ENCODE measurements at regions not wholly inside any gene's neighbourhood (a gene's known extent, or its start where the extent isn't known, plus 50 kb on each side); places are given as distances from the start of the nearest gene placed in this dataset.
"Not testable (repeated sequence)": the region's sequence is repeated elsewhere in the genome, so short reads cannot be mapped to it uniquely, and the experiment has no call there.

DNA sequence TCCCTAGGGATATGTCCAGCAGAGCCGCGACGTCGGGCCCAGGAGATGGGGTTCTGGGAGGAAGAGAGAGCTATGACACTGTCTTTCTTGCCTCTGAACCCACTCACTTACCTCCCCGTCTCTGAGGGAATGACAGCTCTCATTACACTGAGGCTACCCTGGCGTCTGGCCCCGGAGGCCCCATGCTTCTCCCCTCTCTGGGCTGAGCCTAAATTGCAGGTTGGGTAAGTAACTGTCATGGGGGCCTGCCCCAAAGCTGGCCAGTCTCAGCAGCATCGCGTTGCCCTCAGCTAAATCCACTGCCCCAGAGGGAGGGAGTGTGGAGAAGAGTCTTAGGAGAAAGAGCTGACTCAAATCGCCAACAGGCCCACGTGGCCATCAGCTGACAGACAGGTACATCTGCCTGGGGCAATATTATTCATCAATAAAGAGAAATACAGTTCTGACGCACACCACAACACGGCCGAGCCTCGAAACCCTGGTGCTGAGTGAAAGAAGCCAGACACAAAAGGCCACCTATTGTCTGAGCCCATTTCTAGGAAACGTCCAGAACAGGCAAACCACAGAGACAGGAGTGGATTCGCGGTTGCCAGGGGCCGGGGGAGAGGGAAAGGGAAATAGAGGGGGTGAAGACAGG lies 156.4 kb downstream of the C16orf95 start:
- no peak for DNase-seq (ENCODE audit: extremely low read depth in 1 of 2, low read depth in 1 of 2)

DNA sequence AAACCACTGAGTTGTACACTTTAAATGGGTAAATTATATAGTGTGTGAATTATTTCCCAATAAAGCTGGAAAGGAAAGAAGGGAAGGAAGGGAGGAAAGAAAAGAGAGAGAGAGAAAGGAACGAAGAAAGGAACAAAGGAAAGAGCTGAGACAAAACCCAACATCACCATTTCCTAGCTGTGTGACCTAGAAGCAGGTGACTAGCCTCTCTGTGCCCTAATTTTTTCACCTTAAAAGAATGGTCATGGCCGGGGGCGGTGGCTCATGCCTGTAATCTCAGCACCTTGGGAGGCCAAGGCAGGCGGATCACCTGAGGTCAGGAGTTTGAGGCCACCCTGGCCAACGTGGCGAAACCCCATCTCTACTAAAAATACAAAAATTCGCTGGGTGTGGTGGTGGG lies 155.8 kb downstream of the C16orf95 start:
- DNase-seq (ENCODE audit: extremely low read depth in 1 of 2, low read depth in 1 of 2), result not testable (repeated sequence)

GRCh38 chr16:87161822-87162676 lies 155.1 kb downstream of the C16orf95 start:
- no peak for DNase-seq (ENCODE audit: extremely low read depth in 1 of 2, low read depth in 1 of 2)

DNA sequence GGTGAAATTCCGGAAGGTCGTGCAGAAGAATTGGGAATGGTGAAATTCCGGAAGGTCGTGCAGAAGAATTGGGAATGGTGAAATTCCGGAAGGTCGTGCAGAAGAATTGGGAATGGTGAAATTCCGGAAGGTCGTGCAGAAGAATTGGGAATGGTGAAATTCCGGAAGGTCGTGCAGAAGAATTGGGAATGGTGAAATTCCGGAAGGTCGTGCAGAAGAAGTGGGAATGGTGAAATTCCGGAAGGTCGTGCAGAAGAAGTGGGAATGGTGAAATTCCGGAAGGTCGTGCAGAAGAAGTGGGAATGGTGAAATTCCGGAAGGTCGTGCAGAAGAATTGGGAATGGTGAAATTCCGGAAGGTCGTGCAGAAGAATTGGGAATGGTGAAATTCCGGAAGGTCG lies 154.4 kb downstream of the C16orf95 start:
- DNase-seq (ENCODE audit: extremely low read depth in 1 of 2, low read depth in 1 of 2), result not testable (repeated sequence)

DNA sequence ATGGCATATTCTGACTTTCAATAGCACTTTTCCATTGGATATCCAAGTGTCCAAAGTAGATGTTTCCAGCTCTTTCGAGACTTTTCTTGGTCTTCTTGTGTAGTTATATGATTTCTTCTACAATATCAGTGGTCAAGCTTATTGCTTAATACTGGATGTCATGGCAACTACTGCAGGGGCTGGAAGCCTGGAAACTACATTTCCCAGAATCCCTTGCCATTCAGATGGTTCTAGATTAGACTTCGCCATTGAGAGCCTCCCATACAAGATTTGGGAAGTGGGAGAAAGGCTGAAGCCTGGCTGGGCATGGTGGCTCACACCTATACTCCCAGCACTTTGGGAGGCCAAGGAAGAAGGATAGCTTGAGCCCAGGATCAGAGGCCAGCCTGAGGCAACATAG lies 153.6 kb downstream of the C16orf95 start:
- DNase-seq (ENCODE audit: extremely low read depth in 1 of 2, low read depth in 1 of 2), result no peak

GRCh38 chr16:87165151-87165550 lies 152.0 kb downstream of the C16orf95 start:
- no peak for DNase-seq (ENCODE audit: extremely low read depth in 1 of 2, low read depth in 1 of 2)

DNA sequence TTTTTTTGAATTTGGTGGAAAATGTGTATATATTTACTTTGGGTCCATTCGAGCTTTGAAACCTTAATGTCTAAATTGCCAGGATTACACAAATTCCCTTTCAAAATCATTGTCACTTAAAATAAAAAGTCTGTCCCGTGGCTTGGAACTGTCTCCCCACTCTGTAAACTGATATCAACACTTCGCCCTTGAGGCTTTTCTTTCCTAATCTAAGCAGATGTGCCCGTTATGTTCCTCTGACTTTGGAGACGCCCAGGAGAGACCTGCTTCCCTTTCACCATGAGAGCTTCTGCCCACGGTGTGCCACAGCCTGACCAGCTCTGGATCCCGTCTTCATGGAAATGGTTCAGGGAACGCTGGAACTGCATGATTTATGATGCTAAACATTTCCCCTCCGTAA lies 151.3 kb downstream of the C16orf95 start:
- DNase-seq (ENCODE audit: extremely low read depth in 1 of 2, low read depth in 1 of 2), result no peak

DNA sequence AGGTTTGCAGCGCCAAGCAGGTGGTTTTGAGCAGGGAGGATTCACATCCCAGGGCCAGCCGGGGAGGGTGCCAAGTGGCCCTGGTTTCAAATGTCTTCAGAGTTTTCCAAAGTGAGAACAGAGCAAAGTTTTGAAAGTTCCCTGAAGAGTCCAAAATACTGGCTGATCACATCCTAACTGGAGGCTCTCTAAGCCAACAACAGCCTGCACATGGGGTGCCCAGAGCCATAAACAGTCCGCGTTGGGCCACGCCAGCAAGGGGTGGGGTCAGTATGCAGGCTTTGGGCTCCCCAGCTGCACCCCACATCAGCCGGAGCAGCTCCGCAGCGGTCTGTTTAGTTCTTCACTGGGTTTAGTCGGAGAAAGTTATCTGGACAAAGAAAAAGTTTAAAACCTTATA lies 150.9 kb downstream of the C16orf95 start:
- no peak for DNase-seq (ENCODE audit: extremely low read depth in 1 of 2, low read depth in 1 of 2)

DNA sequence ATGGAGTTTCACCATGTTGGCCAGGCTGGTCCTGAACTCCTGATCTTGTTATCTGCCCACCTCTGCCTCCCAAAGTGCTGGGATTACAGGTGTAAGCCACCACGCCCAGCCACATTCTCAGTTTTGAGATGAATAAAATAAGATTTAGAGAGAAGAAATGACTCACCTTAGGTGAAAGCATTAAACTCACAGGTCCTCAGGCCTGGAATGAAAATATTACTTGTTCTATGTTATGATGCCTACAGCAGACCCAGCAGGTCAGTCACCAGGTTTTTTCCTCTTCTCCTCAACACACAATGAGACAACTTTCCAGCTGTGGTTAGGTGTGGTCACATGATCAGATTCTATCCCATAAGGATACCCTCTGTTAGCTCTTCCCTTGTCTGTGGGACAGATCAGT lies 150.3 kb downstream of the C16orf95 start:
- DNase-seq (ENCODE audit: extremely low read depth in 1 of 2, low read depth in 1 of 2), result no peak

DNA sequence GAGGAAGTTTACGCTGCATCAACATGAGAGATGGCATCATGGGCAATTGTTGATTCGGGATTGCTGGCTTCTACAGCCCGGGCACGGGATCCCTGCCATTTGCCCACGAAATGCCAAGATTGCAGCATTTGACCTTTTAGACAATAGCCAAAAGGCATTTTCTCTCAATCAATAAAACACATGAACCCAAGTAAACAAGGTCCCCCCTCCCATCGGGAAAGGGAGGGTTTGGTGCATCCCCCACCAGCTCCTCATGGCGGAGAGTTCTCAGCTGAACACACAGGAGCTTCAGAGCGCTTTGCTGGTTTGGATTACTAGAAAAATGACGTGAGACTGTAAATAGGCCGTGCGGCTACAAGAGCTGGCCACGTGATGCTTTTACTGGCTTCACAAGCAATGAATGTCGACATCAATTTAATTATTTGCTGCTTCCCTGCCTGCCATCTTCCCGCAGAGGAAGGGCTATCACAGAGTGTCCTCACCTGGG lies 147.6 kb downstream of the C16orf95 start:
- DNase-seq (ENCODE audit: extremely low read depth in 1 of 2, low read depth in 1 of 2), result no peak

DNA sequence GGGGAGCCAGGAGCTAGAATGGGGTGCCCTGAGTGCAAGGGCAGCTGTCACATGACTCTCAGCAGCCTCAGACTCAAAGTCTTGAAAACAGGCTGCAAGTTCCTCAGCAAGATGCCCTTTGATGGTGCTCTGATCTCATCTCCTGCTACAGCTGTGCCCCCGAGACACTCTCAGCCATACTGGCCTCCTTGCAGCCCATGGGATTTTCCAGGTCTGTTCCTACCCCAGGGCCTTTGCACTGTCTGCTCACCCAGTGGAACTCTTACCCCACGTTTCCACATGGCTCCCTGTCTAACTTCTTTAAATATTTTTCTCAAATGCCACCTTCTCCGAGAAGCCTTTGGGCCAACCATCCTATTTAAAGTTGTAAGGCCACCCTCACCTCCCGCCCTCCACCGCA lies 146.9 kb downstream of the C16orf95 start:
- DNase-seq (ENCODE audit: extremely low read depth in 1 of 2, low read depth in 1 of 2), result no peak

DNA sequence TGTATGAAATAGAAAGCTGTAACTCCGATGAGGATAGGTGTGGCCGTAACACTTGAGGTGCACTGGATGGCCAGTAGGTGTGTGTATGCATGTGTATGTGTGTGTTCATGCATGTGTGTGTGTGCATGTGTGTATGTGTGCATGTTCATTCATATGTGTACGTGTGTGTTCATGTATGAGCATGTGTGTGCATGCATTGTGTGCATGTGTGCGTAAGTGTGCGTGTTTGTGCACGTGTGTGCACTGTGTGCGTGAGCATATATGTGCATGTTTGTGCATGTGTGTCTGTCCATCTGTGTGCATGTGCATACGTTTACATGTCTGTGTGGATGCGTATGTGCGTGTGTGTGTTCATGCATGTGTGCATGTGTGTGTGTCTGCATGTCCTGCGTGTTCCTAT lies 145.5 kb downstream of the C16orf95 start:
- no peak for DNase-seq (ENCODE audit: extremely low read depth in 1 of 2, low read depth in 1 of 2)

- no peak for DNase-seq (ENCODE audit: extremely low read depth in 1 of 2, low read depth in 1 of 2)
These were observed 144.6 kb downstream of the C16orf95 start for GRCh38 chr16:87172632-87173031.

GRCh38 chr16:87173294-87173893 lies 143.8 kb downstream of the C16orf95 start:
- no peak for DNase-seq (ENCODE audit: extremely low read depth in 1 of 2, low read depth in 1 of 2)

GRCh38 chr16:87174061-87174460 lies 143.1 kb downstream of the C16orf95 start:
- DNase-seq (ENCODE audit: extremely low read depth in 1 of 2, low read depth in 1 of 2), result no peak

- DNase-seq (ENCODE audit: extremely low read depth in 1 of 2, low read depth in 1 of 2), result no peak
These were observed 140.5 kb downstream of the C16orf95 start for GRCh38 chr16:87176735-87177134.

- no peak for DNase-seq (ENCODE audit: extremely low read depth in 1 of 2, low read depth in 1 of 2)
These were observed 139.5 kb downstream of the C16orf95 start for GRCh38 chr16:87177673-87178072.

- DNase-seq (ENCODE audit: extremely low read depth in 1 of 2, low read depth in 1 of 2), result no peak
These were observed 138.9 kb downstream of the C16orf95 start for GRCh38 chr16:87178177-87178863.

- no peak for DNase-seq (ENCODE audit: extremely low read depth in 1 of 2, low read depth in 1 of 2)
These were observed 138.2 kb downstream of the C16orf95 start for GRCh38 chr16:87178977-87179376.

- DNase-seq (ENCODE audit: extremely low read depth in 1 of 2, low read depth in 1 of 2), result no peak
These were observed 137.1 kb downstream of the C16orf95 start for GRCh38 chr16:87180069-87180468.

DNA sequence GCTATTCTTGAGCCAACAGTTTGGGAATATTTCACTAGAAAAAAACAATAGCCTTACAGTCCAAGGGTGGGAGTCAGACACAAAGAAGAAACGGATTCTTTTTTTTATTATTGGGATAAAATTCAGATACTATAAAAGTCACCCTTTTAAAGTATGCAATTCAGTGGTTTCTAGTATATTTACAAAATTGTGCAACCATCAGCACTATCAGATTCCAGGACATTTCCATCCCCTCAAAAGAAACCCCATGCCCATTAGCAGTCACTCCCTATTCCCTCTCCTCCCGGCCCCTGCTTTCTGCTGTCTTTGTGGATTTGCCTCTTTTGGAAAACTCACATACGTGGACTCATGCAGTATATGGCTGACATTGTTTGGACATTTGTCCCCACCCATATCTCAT lies 134.4 kb downstream of the C16orf95 start:
- DNase-seq (ENCODE audit: extremely low read depth in 1 of 2, low read depth in 1 of 2), result no peak

Data from activated CD8-positive, alpha-beta memory T cell treated with anti-CD3 and anti-CD28 coated beads for 1 hour (primary cell).